Ascending aorta (tissue), 2 donors: ENCODE measurements at regions not wholly inside any gene's neighbourhood (a gene's known extent, or its start where the extent isn't known, plus 50 kb on each side); places are given as distances from the start of the nearest gene placed in this dataset.

Experiments
- DNase-seq, 2 donors: peaks; one replicate each; pipeline ENCODE4 v3.0.0-alpha.2; 2019; ENCODE audit warnings: low spot score in 2 of 2
- H3K27ac ChIP-seq, 2 donors: fragments of 200-600 bp; sonication (generic); one replicate each; pipeline ENCODE4 v1.5.1; 2016 to 2017; ENCODE audit warnings: mild to moderate bottlenecking in 1 of 2
- H3K27me3 ChIP-seq: fragments of 200-600 bp; sonication (generic); one replicate; pipeline ENCODE4 v1.5.1; 2017
- H3K36me3 ChIP-seq, 2 donors: fragments of 200-600 bp; sonication (generic); one replicate each; pipeline ENCODE4 v1.5.1; 2016
- H3K4me1 ChIP-seq, 2 donors: fragments of 200-600 bp; sonication (generic); one replicate each; pipeline ENCODE4 v1.5.1; 2016 to 2017; ENCODE audit warnings: mild to moderate bottlenecking in 1 of 2
- H3K4me3 ChIP-seq, 2 donors: fragments of 200-600 bp; sonication (generic); one replicate each; pipeline ENCODE4 v1.5.1; 2016 to 2017; ENCODE audit warnings: mild to moderate bottlenecking in 1 of 2
- H3K9me3 ChIP-seq, 2 donors: fragments of 200-600 bp; sonication (generic); one replicate each; pipeline ENCODE4 v1.5.1; 2016
- CTCF ChIP-seq, 3 experiments: fragments of 200-600 bp in 2 of 3; fragments of 450-650 bp in 1 of 3; sonication (generic) in 2 of 3; IDR thresholded peaks; one replicate each; pipeline ENCODE4 v1.5.1; 2016 to 2019; ENCODE audit warnings: antibody characterized with exemption in 3 of 3, mild to moderate bottlenecking in 1 of 3, moderate library complexity in 1 of 3
- intact Hi-C: fragments of 100-400 bp; cut with DNase I; formaldehyde crosslinking; loops from one replicate; pipeline ENCODE4 v1.15.1; 2023

- intact Hi-C loops: no loop called here
- no peak for TF ChIP-seq CTCF (IDR thresholded peaks at IDR 0.05)
- Histone ChIP-seq H3K4me1 (no peaks in the 10 kb centered on the region), H3K4me3 (no peak overlapping the region), H3K36me3 (no peaks in the 10 kb centered on the region), H3K9me3 (no peaks in the 10 kb centered on the region), H3K27ac (no peak overlapping the region), H3K27me3 (no peaks in the 10 kb centered on the region)
- no peak for DNase-seq
Observed at GRCh38 chr1:229047840-229048620, 222.9 kb upstream of the RAB4A start.

- intact Hi-C loops: no loop called here
- Histone ChIP-seq H3K4me1 (no peaks in the 10 kb centered on the region), H3K27ac (no peak overlapping the region), H3K36me3 (no peaks in the 10 kb centered on the region), H3K27me3 (no peaks in the 10 kb centered on the region), H3K9me3 (no peaks in the 10 kb centered on the region), H3K4me3 (no peak overlapping the region)
- no peak for DNase-seq
- no peak for TF ChIP-seq CTCF (IDR thresholded peaks at IDR 0.05)
Observed at GRCh38 chr1:229048896-229049295, 222.0 kb upstream of the RAB4A start.

GRCh38 chr1:229056046-229056445 lies 214.9 kb upstream of the RAB4A start:
- H3K4me3 ChIP-seq: no peak overlapping the region
- no peak for DNase-seq
- no peaks in the 10 kb centered on the region for H3K27me3 ChIP-seq
- intact Hi-C loops: no loop called here
- H3K9me3 ChIP-seq: no peaks in the 10 kb centered on the region
- H3K4me1 ChIP-seq: peaks cover 2 to 16% of the 10 kb centered on the region in 2 donors
- TF ChIP-seq CTCF (IDR thresholded peaks at IDR 0.05): no peak
- no peak overlapping the region for H3K27ac ChIP-seq
- no peaks in the 10 kb centered on the region for H3K36me3 ChIP-seq

GRCh38 chr1:229058111-229058561 lies 212.8 kb upstream of the RAB4A start:
- intact Hi-C loops: no loop called here
- Histone ChIP-seq H3K27ac (peak overlapping the region in 1 of 2 donors; percentile 44), H3K9me3 (no peaks in the 10 kb centered on the region), H3K4me1 (peaks cover 2 to 22% of the 10 kb centered on the region in 2 donors), H3K4me3 (no peak overlapping the region), H3K36me3 (no peaks in the 10 kb centered on the region), H3K27me3 (no peaks in the 10 kb centered on the region)
- TF ChIP-seq CTCF (IDR thresholded peaks at IDR 0.05): no peak
- DNase-seq: no peak

- intact Hi-C loops: no loop called here
- peak overlapping the region; percentile 35 to 44 for H3K27ac ChIP-seq
- H3K36me3 ChIP-seq: no peaks in the 10 kb centered on the region
- H3K27me3 ChIP-seq: no peaks in the 10 kb centered on the region
- peaks cover 2 to 24% of the 10 kb centered on the region in 2 donors for H3K4me1 ChIP-seq
- DNase-seq: no peak
- no peaks in the 10 kb centered on the region for H3K9me3 ChIP-seq
- no peak for TF ChIP-seq CTCF (IDR thresholded peaks at IDR 0.05)
- no peak overlapping the region for H3K4me3 ChIP-seq
Observed at GRCh38 chr1:229058729-229059128, 212.2 kb upstream of the RAB4A start.
